Neutrophil (primary cell): ENCODE measurements at regions not wholly inside any gene's neighbourhood (a gene's known extent, or its start where the extent isn't known, plus 50 kb on each side); places are given as distances from the start of the nearest gene placed in this dataset.
"Not testable (repeated sequence)": the region's sequence is repeated elsewhere in the genome, so short reads cannot be mapped to it uniquely, and the experiment has no call there.

Experiments
- H3K27ac ChIP-seq: fragments of 200-600 bp; sonication (generic); 2 replicates; pipeline ENCODE4 v1.5.1; 2016; ENCODE audit warnings: mild to moderate bottlenecking, moderate library complexity
- H3K27me3 ChIP-seq: fragments of 200-600 bp; sonication (generic); 2 replicates; pipeline ENCODE4 v1.6.0; 2016; ENCODE audit warnings: mild to moderate bottlenecking
- H3K36me3 ChIP-seq: fragments of 200-600 bp; sonication (generic); 2 replicates; pipeline ENCODE4 v1.5.1; 2017
- H3K4me1 ChIP-seq, 2 experiments: fragments of 200-600 bp in 1 of 2; sonication (generic) in 1 of 2; 1 replicate in 1 of 2; 2 replicates in 1 of 2; pipeline versions ENCODE4 v1.5.1 to v1.6.1; 2013 to 2016; ENCODE audit warnings: low read depth in 1 of 2, low read length in 1 of 2, mild to moderate bottlenecking in 1 of 2, moderate library complexity in 1 of 2; ENCODE audit not compliant: control insufficient read depth in 1 of 2, insufficient read depth in 1 of 2
- H3K4me3 ChIP-seq, 2 experiments: fragments of 200-600 bp in 1 of 2; sonication (generic) in 1 of 2; 1 replicate in 1 of 2; 2 replicates in 1 of 2; pipeline ENCODE4 v1.5.1; 2013 to 2016; ENCODE audit warnings: low read depth in 1 of 2, low read length in 1 of 2, mild to moderate bottlenecking in 1 of 2, moderate library complexity in 1 of 2
- H3K9me3 ChIP-seq: fragments of 200-600 bp; sonication (generic); 2 replicates; pipeline ENCODE4 v1.5.1; 2016
- CTCF ChIP-seq: fragments of 200-600 bp; sonication (generic); IDR thresholded peaks from 2 replicates; pipeline ENCODE4 v1.5.1; 2016; ENCODE audit warnings: antibody characterized with exemption

- Histone ChIP-seq H3K4me1 (peaks cover 0 to 5% of the 10 kb centered on the region in 2 experiments), H3K27ac (no peak overlapping the region), H3K9me3 (no peaks in the 10 kb centered on the region), H3K4me3 (no peak overlapping the region), H3K36me3 (peaks cover 4% of the 10 kb centered on the region), H3K27me3 (no peaks in the 10 kb centered on the region)
- TF ChIP-seq CTCF = no peak
These were observed 409.2 kb upstream of the AMELY start for GRCh38 chrY:7320751-7321150.

GRCh38 chrY:7320171-7320570, 408.6 kb upstream of the AMELY start:
- H3K4me1 ChIP-seq, H3K27me3 ChIP-seq, H3K27ac ChIP-seq, H3K9me3 ChIP-seq, H3K4me3 ChIP-seq, H3K36me3 ChIP-seq: not testable (repeated sequence)

DNA sequence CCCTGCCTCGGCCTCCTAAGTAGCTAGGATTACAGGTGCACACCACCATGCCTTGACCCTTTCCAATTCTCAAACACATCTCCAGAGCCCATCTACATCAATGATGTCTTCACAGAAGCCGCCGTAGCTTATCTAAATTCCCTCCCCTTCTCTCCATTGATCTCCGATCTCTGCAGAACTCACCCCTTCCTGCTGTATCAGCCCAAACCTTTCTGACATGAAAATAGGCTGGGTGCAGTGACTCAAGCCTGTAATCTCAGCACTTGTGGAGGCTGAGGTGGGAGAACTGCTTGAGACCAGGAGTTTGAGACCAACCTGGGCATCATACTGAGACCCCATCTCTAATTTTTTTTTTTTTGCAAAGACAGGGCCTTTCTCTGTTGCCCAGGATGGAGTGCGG, 406.6 kb upstream of the AMELY start:
- Histone ChIP-seq H3K4me3 (no peak overlapping the region), H3K27ac (no peak overlapping the region), H3K4me1 (peaks cover 0 to 5% of the 10 kb centered on the region in 2 experiments), H3K9me3 (no peaks in the 10 kb centered on the region), H3K36me3 (peaks cover 4% of the 10 kb centered on the region), H3K27me3 (no peaks in the 10 kb centered on the region)
- TF ChIP-seq CTCF = no peak

GRCh38 chrY:7317571-7317970, 406.0 kb upstream of the AMELY start:
- Histone ChIP-seq H3K9me3 (no peaks in the 10 kb centered on the region), H3K4me1 (peaks cover 0 to 5% of the 10 kb centered on the region in 2 experiments), H3K4me3 (no peak overlapping the region), H3K27ac (no peak overlapping the region), H3K27me3 (no peaks in the 10 kb centered on the region), H3K36me3 (peaks cover 4% of the 10 kb centered on the region)
- no peak for TF ChIP-seq CTCF

DNA sequence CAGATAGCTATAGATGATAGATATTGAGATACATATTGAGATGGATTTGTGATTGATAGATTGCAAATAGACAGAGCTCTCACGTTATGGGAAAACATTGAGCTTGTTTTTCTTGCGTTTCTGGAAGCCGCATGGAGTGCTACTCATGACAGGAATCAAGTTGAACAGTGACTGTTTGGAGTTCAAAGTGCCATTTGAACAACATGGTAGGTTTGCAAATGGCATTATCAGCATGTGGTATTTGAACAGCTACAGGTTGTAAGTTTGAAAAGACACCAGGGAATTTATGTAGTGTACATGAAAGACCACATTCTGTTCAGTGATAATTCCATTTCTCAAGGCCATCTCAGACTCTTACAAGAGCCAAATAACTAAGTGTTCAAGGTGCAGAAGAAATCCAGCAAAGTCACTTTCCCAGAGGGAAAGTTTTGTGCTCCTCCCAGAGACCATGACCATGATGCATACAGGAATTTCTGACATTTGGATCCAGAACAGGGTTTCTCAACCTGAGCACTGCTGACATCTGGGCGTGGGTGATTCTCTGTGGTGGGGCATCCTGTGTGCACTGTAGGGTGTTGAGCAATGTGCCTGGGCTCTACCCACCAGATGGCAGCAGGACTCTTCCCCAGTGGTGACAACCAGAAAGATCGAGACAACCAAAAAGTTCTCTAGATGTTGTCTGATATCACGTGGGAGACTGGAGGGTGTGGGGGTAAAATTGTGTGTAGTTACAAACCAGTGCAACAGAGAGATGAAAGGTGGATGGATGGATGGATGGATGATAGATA, 399.1 kb upstream of the AMELY start:
- Histone ChIP-seq H3K27ac (no peak overlapping the region), H3K27me3 (no peaks in the 10 kb centered on the region), H3K9me3 (no peaks in the 10 kb centered on the region), H3K36me3 (peaks cover 4% of the 10 kb centered on the region), H3K4me3 (no peak overlapping the region), H3K4me1 (peaks cover 0 to 6% of the 10 kb centered on the region in 2 experiments)
- no peak for TF ChIP-seq CTCF

DNA sequence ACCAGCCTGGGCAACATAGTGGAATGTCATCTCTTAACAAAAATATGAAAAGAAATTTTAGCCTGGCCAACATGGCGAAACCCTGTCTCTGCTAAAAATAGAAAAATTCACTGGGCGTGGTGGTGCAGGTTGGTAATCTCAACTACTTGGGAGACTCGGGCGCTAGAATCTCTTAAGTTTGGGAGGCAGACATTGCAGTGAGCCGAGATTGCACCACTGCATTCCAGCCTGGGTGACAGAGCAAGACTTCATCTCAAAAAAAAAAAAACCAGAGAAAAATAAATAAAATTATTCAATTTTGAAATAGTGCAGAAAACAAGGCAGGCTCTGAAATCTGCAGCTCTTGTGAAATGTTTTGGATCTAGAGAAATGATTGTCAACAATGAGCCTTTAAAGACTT, 397.3 kb upstream of the AMELY start:
- Histone ChIP-seq H3K4me3 (no peak overlapping the region), H3K36me3 (peaks cover 15% of the 10 kb centered on the region), H3K4me1 (peaks cover 0 to 6% of the 10 kb centered on the region in 2 experiments), H3K27me3 (no peaks in the 10 kb centered on the region), H3K27ac (no peak overlapping the region), H3K9me3 (no peaks in the 10 kb centered on the region)
- TF ChIP-seq CTCF = no peak
